MM.1S (cell line): ENCODE measurements at regions not wholly inside any gene's neighbourhood (a gene's known extent, or its start where the extent isn't known, plus 50 kb on each side); places are given as distances from the start of the nearest gene placed in this dataset.

Experiments
- EZH2 ChIP-seq: fragments of 300-600 bp; sonication (generic); optimal IDR thresholded peaks from 2 replicates; pipeline ENCODE3; 2017; ENCODE audit warnings: low read depth, mild to moderate bottlenecking, antibody characterized with exemption, low read length, mixed read lengths
- TF ChIP-seq, protein P1 (sequence below): fragments of 300-600 bp; sonication (generic); IDR thresholded peaks from 2 replicates; pipeline ENCODE4 v1.5.1; 2016; ENCODE audit warnings: antibody characterized with exemption, low read length, mixed read lengths

GRCh38 chr14:26897196-26897595, 299.4 kb upstream of the NOVA1 start:
- TF ChIP-seq, protein P1, sequence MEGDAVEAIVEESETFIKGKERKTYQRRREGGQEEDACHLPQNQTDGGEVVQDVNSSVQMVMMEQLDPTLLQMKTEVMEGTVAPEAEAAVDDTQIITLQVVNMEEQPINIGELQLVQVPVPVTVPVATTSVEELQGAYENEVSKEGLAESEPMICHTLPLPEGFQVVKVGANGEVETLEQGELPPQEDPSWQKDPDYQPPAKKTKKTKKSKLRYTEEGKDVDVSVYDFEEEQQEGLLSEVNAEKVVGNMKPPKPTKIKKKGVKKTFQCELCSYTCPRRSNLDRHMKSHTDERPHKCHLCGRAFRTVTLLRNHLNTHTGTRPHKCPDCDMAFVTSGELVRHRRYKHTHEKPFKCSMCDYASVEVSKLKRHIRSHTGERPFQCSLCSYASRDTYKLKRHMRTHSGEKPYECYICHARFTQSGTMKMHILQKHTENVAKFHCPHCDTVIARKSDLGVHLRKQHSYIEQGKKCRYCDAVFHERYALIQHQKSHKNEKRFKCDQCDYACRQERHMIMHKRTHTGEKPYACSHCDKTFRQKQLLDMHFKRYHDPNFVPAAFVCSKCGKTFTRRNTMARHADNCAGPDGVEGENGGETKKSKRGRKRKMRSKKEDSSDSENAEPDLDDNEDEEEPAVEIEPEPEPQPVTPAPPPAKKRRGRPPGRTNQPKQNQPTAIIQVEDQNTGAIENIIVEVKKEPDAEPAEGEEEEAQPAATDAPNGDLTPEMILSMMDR, result no peak
- TF ChIP-seq EZH2, result no peak
